Inflammatory macrophage treated with lipopolysaccharide for 4 hours (primary cell): ENCODE measurements at regions not wholly inside any gene's neighbourhood (a gene's known extent, or its start where the extent isn't known, plus 50 kb on each side); places are given as distances from the start of the nearest gene placed in this dataset.
"Not testable (repeated sequence)": the region's sequence is repeated elsewhere in the genome, so short reads cannot be mapped to it uniquely, and the experiment has no call there.

Experiments used
- DNase-seq: peaks from one replicate; pipeline ENCODE4 v3.0.0-alpha.2; 2020

- not testable (repeated sequence) for DNase-seq
These were observed 54.9 kb upstream of the NBPF12 start for GRCh38 chr1:146883190-146883589.

GRCh38 chr1:146881096-146881495, 57.0 kb upstream of the NBPF12 start:
- DNase-seq: not testable (repeated sequence)

- not testable (repeated sequence) for DNase-seq
These were observed 74.3 kb upstream of the NBPF12 start for GRCh38 chr1:146863799-146864319.

GRCh38 chr1:146853147-146853546, 85.0 kb upstream of the NBPF12 start:
- not testable (repeated sequence) for DNase-seq

GRCh38 chr1:146850352-146850889, 87.7 kb upstream of the NBPF12 start:
- DNase-seq: not testable (repeated sequence)

- DNase-seq: not testable (repeated sequence)
These were observed 99.4 kb upstream of the NBPF12 start for GRCh38 chr1:146838725-146839124.

GRCh38 chr1:146826957-146827356, 111.2 kb upstream of the NBPF12 start:
- not testable (repeated sequence) for DNase-seq

GRCh38 chr1:146794236-146794635, 143.9 kb upstream of the NBPF12 start:
- not testable (repeated sequence) for DNase-seq

GRCh38 chr1:146792725-146793124, 145.4 kb upstream of the NBPF12 start:
- DNase-seq: not testable (repeated sequence)

GRCh38 chr1:146784212-146784940, 153.7 kb upstream of the NBPF12 start:
- not testable (repeated sequence) for DNase-seq

- not testable (repeated sequence) for DNase-seq
These were observed 156.9 kb upstream of the NBPF12 start for GRCh38 chr1:146781235-146781634.

- DNase-seq: not testable (repeated sequence)
These were observed 160.1 kb upstream of the NBPF12 start for GRCh38 chr1:146777826-146778602.

- DNase-seq: not testable (repeated sequence)
These were observed 163.1 kb upstream of the NBPF12 start for GRCh38 chr1:146774988-146775387.

- DNase-seq: not testable (repeated sequence)
These were observed 163.9 kb upstream of the NBPF12 start for GRCh38 chr1:146774271-146774670.

GRCh38 chr1:146771409-146771808, 166.7 kb upstream of the NBPF12 start:
- not testable (repeated sequence) for DNase-seq

GRCh38 chr1:146770998-146771397, 167.1 kb upstream of the NBPF12 start:
- not testable (repeated sequence) for DNase-seq

GRCh38 chr1:146763234-146763633, 174.9 kb upstream of the NBPF12 start:
- DNase-seq: not testable (repeated sequence)

GRCh38 chr1:146756858-146757257, 181.3 kb upstream of the NBPF12 start:
- DNase-seq: not testable (repeated sequence)

GRCh38 chr1:146748686-146749085, 189.4 kb upstream of the NBPF12 start:
- not testable (repeated sequence) for DNase-seq

- not testable (repeated sequence) for DNase-seq
These were observed 206.0 kb upstream of the NBPF12 start for GRCh38 chr1:146731981-146732680.

- DNase-seq: not testable (repeated sequence)
These were observed 208.3 kb upstream of the NBPF12 start for GRCh38 chr1:146729642-146730344.

- DNase-seq: not testable (repeated sequence)
These were observed 223.1 kb upstream of the NBPF12 start for GRCh38 chr1:146715054-146715453.
